Fibroblast of villous mesenchyme (primary cell): ENCODE measurements at regions not wholly inside any gene's neighbourhood (a gene's known extent, or its start where the extent isn't known, plus 50 kb on each side); places are given as distances from the start of the nearest gene placed in this dataset.

Source experiments
- DNase-seq: peaks from one replicate; pipeline ENCODE4 v3.0.0-alpha.2; 2010; ENCODE audit warnings: low read depth
- H3K4me3 ChIP-seq: 2 replicates; pipeline ENCODE4 v1.5.1; 2011; ENCODE audit warnings: low read depth, mild to moderate bottlenecking, low read length
- CTCF ChIP-seq: IDR thresholded peaks from 2 replicates; pipeline ENCODE4 v1.5.1; 2012; ENCODE audit warnings: low read depth, mild to moderate bottlenecking, low read length; ENCODE audit not compliant: insufficient read depth

- TF ChIP-seq CTCF: no peak
- no peak for DNase-seq
- no peak overlapping the region for H3K4me3 ChIP-seq
These were observed 1310.3 kb downstream of the TBC1D22A start for GRCh38 chr22:48072777-48073176.

GRCh38 chr22:48071828-48072227 is 1309.4 kb downstream of the TBC1D22A start:
- TF ChIP-seq CTCF: no peak
- H3K4me3 ChIP-seq: no peak overlapping the region
- DNase-seq: no peak

GRCh38 chr22:48071305-48071704 is 1308.9 kb downstream of the TBC1D22A start:
- no peak for TF ChIP-seq CTCF
- H3K4me3 ChIP-seq: no peak overlapping the region
- DNase-seq: no peak

- no peak for DNase-seq
- no peak for TF ChIP-seq CTCF
- H3K4me3 ChIP-seq: no peak overlapping the region
These were observed 1308.3 kb downstream of the TBC1D22A start for GRCh38 chr22:48070760-48071159.

- no peak for DNase-seq
- no peak overlapping the region for H3K4me3 ChIP-seq
- no peak for TF ChIP-seq CTCF
These were observed 1307.6 kb downstream of the TBC1D22A start for GRCh38 chr22:48070083-48070482.

GRCh38 chr22:48069256-48069655 is 1306.8 kb downstream of the TBC1D22A start:
- no peak overlapping the region for H3K4me3 ChIP-seq
- no peak for DNase-seq
- TF ChIP-seq CTCF: no peak

- no peak overlapping the region for H3K4me3 ChIP-seq
- no peak for DNase-seq
- no peak for TF ChIP-seq CTCF
These were observed 1306.0 kb downstream of the TBC1D22A start for GRCh38 chr22:48068323-48068885.
